ENCODE measurements at regions not wholly inside any gene's neighbourhood (a gene's known extent, or its start where the extent isn't known, plus 50 kb on each side); places are given as distances from the start of the nearest gene placed in this dataset.

GRCh38 chr9:29796291-29796952, 2223.1 kb upstream of the C9orf72 start:
- H3K27me3 ChIP-seq (ENCODE audit: insufficient read depth, low read length), result no peaks in the 10 kb centered on the region
- H3K27ac ChIP-seq (ENCODE audit: low read length), result no peak overlapping the region
- H3K9me3 ChIP-seq (ENCODE audit: insufficient read depth, low read depth, low read length), result no peaks in the 10 kb centered on the region
- no peak overlapping the region for H3K9ac ChIP-seq (ENCODE audit: low read depth, low read length)
- H3K36me3 ChIP-seq (ENCODE audit: insufficient read depth, low read depth, low read length), result no peaks in the 10 kb centered on the region
- H3K4me1 ChIP-seq (ENCODE audit: insufficient read depth, low read length), result no peaks in the 10 kb centered on the region
- H3K4me3 ChIP-seq (ENCODE audit: low read length), result no peak overlapping the region

GRCh38 chr9:29798599-29798998, 2225.3 kb upstream of the C9orf72 start:
- H3K4me1 ChIP-seq (ENCODE audit: insufficient read depth, low read length), result no peaks in the 10 kb centered on the region
- no peak overlapping the region for H3K27ac ChIP-seq (ENCODE audit: low read length)
- no peaks in the 10 kb centered on the region for H3K27me3 ChIP-seq (ENCODE audit: insufficient read depth, low read length)
- H3K36me3 ChIP-seq (ENCODE audit: insufficient read depth, low read depth, low read length), result no peaks in the 10 kb centered on the region
- H3K4me3 ChIP-seq (ENCODE audit: low read length), result no peak overlapping the region
- no peaks in the 10 kb centered on the region for H3K9me3 ChIP-seq (ENCODE audit: insufficient read depth, low read depth, low read length)
- H3K9ac ChIP-seq (ENCODE audit: low read depth, low read length), result no peak overlapping the region

DNA sequence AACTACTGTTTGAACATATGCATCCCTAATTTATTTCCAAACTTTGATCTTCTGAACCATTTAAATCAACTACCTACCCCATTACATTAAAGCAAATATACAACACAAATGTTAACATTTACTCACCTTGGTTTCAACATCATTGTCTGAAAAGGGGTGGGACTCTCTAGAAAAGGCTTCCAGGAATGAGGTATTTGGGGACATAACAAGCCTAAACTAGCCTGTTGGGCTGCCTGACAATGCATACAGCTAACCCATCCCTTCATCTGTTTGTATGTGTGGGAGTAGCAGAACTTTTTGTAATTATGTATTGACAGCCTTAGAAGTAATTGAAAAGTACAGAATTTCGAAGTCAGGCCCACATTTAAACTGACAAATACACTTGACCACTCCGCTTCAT, 2225.9 kb upstream of the C9orf72 start:
- Histone ChIP-seq H3K9ac (ENCODE audit: low read depth, low read length) (no peak overlapping the region), H3K36me3 (ENCODE audit: insufficient read depth, low read depth, low read length) (no peaks in the 10 kb centered on the region), H3K4me3 (ENCODE audit: low read length) (no peak overlapping the region), H3K27me3 (ENCODE audit: insufficient read depth, low read length) (no peaks in the 10 kb centered on the region), H3K27ac (ENCODE audit: low read length) (no peak overlapping the region), H3K4me1 (ENCODE audit: insufficient read depth, low read length) (no peaks in the 10 kb centered on the region), H3K9me3 (ENCODE audit: insufficient read depth, low read depth, low read length) (no peaks in the 10 kb centered on the region)

- Histone ChIP-seq H3K4me1 (ENCODE audit: insufficient read depth, low read length) (no peaks in the 10 kb centered on the region), H3K27me3 (ENCODE audit: insufficient read depth, low read length) (no peaks in the 10 kb centered on the region), H3K4me3 (ENCODE audit: low read length) (no peak overlapping the region), H3K9me3 (ENCODE audit: insufficient read depth, low read depth, low read length) (no peaks in the 10 kb centered on the region), H3K27ac (ENCODE audit: low read length) (no peak overlapping the region), H3K36me3 (ENCODE audit: insufficient read depth, low read depth, low read length) (no peaks in the 10 kb centered on the region), H3K9ac (ENCODE audit: low read depth, low read length) (no peak overlapping the region)
These were observed 2227.5 kb upstream of the C9orf72 start for GRCh38 chr9:29800821-29801220.

GRCh38 chr9:29802454-29802853, 2229.2 kb upstream of the C9orf72 start:
- Histone ChIP-seq H3K4me3 (ENCODE audit: low read length) (no peak overlapping the region), H3K9me3 (ENCODE audit: insufficient read depth, low read depth, low read length) (no peaks in the 10 kb centered on the region), H3K27me3 (ENCODE audit: insufficient read depth, low read length) (no peaks in the 10 kb centered on the region), H3K27ac (ENCODE audit: low read length) (no peak overlapping the region), H3K4me1 (ENCODE audit: insufficient read depth, low read length) (no peaks in the 10 kb centered on the region), H3K9ac (ENCODE audit: low read depth, low read length) (no peak overlapping the region), H3K36me3 (ENCODE audit: insufficient read depth, low read depth, low read length) (no peaks in the 10 kb centered on the region)

DNA sequence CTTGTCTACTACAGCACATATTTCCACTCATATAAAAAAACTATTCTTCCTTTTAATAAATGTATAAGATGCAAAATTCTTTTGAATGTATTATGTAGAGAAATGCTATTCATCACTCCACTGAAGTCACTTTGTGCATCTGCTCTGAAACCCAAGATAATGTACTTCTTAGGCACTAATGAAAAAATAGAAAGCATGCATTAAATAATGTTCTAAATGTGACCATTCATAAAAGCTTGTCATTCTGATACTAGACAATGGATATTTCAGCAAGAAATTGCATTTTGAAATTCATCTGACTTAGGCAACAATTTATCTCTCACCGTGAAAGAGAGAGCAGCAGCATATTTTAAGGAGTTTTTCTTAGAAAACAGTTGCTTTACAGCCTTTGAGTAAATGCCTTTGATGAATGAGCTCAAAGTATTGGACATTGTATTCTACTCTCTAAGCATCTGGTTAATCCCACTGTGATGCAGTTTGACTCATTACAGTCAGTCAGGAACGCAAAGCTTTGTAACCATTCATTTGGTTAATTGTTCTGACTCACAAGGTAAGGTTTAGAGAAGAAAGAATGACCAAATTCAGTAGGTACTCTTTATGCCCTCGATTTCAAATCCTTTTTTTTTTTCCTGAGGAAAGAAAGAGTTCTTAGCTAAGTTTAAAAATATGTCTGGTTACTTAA, 2233.8 kb upstream of the C9orf72 start:
- Histone ChIP-seq H3K4me1 (ENCODE audit: insufficient read depth, low read length) (peaks cover 4% of the 10 kb centered on the region; the same call in 1 of the 2 replicates), H3K27me3 (ENCODE audit: insufficient read depth, low read length) (no peaks in the 10 kb centered on the region), H3K36me3 (ENCODE audit: insufficient read depth, low read depth, low read length) (no peaks in the 10 kb centered on the region), H3K9ac (ENCODE audit: low read depth, low read length) (no peak overlapping the region), H3K4me3 (ENCODE audit: low read length) (no peak overlapping the region), H3K9me3 (ENCODE audit: insufficient read depth, low read depth, low read length) (peaks cover 25% of the 10 kb centered on the region), H3K27ac (ENCODE audit: low read length) (no peak overlapping the region)

GRCh38 chr9:29816954-29817703, 2243.8 kb upstream of the C9orf72 start:
- Histone ChIP-seq H3K4me1 (ENCODE audit: insufficient read depth, low read length) (no peaks in the 10 kb centered on the region), H3K27me3 (ENCODE audit: insufficient read depth, low read length) (no peaks in the 10 kb centered on the region), H3K9me3 (ENCODE audit: insufficient read depth, low read depth, low read length) (peaks cover 8% of the 10 kb centered on the region; the same call in 1 of the 2 replicates), H3K9ac (ENCODE audit: low read depth, low read length) (no peak overlapping the region), H3K36me3 (ENCODE audit: insufficient read depth, low read depth, low read length) (no peaks in the 10 kb centered on the region), H3K4me3 (ENCODE audit: low read length) (no peak overlapping the region), H3K27ac (ENCODE audit: low read length) (no peak overlapping the region)

- Histone ChIP-seq H3K27ac (ENCODE audit: low read length) (no peak overlapping the region), H3K36me3 (ENCODE audit: insufficient read depth, low read depth, low read length) (no peaks in the 10 kb centered on the region), H3K9ac (ENCODE audit: low read depth, low read length) (no peak overlapping the region), H3K4me3 (ENCODE audit: low read length) (no peak overlapping the region), H3K27me3 (ENCODE audit: insufficient read depth, low read length) (no peaks in the 10 kb centered on the region), H3K9me3 (ENCODE audit: insufficient read depth, low read depth, low read length) (peaks cover 16% of the 10 kb centered on the region), H3K4me1 (ENCODE audit: insufficient read depth, low read length) (no peaks in the 10 kb centered on the region)
These were observed 2249.2 kb upstream of the C9orf72 start for GRCh38 chr9:29822458-29822857.

- Histone ChIP-seq H3K4me3 (ENCODE audit: low read length) (no peak overlapping the region), H3K9ac (ENCODE audit: low read depth, low read length) (no peak overlapping the region), H3K27me3 (ENCODE audit: insufficient read depth, low read length) (no peaks in the 10 kb centered on the region), H3K9me3 (ENCODE audit: insufficient read depth, low read depth, low read length) (peaks cover 21% of the 10 kb centered on the region), H3K36me3 (ENCODE audit: insufficient read depth, low read depth, low read length) (no peaks in the 10 kb centered on the region), H3K27ac (ENCODE audit: low read length) (no peak overlapping the region), H3K4me1 (ENCODE audit: insufficient read depth, low read length) (no peaks in the 10 kb centered on the region)
These were observed 2253.1 kb upstream of the C9orf72 start for GRCh38 chr9:29826421-29826820.

DNA sequence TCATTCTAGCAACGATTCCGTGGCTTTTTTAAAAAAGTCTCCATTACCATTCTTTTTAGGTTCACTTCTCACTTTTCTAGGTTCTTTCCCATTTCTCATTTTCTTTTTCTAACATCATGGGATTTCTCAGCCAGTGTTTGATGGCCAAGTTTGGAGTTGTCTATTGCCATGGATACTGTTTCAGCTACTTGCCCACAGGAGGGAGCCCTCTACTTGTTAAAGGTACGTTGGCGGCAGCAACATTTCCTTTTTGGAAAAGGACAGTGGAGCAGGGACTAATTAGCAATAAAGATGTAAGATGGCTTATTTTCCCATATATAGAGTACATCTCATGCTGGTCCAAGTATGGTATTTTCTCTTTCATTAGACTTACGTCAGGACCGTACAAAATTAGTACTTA, 2257.5 kb upstream of the C9orf72 start:
- Histone ChIP-seq H3K9me3 (ENCODE audit: insufficient read depth, low read depth, low read length) (peaks cover 21% of the 10 kb centered on the region), H3K27ac (ENCODE audit: low read length) (no peak overlapping the region), H3K9ac (ENCODE audit: low read depth, low read length) (no peak overlapping the region), H3K36me3 (ENCODE audit: insufficient read depth, low read depth, low read length) (no peaks in the 10 kb centered on the region), H3K4me1 (ENCODE audit: insufficient read depth, low read length) (peaks cover 9% of the 10 kb centered on the region; the same call in 1 of the 2 replicates), H3K4me3 (ENCODE audit: low read length) (no peak overlapping the region), H3K27me3 (ENCODE audit: insufficient read depth, low read length) (no peaks in the 10 kb centered on the region)

DNA sequence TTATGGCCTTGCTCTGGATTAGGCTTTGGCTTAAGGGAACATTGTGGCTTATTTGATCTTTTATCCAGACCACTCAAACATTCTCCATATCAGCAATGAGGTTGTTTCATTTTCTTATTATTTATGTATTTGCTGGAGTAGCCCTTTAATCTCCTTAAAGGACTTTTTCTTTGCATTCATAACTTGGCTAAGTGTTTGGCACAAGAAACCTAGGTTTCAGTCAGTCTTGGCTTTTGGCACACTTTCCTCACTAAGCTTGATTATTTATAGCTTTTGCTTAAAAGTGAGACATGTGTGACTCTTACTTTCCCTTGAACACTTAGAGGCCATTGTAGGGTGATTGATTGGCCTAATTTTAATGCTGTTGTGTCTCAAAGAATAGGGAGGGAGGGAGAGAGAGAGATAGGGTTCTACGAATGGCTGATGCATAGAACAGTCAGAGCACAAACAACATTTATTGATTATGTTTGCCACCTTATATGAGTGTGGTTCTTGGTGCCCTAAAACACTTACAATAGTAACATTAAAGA, 2265.3 kb upstream of the C9orf72 start:
- Histone ChIP-seq H3K36me3 (ENCODE audit: insufficient read depth, low read depth, low read length) (no peaks in the 10 kb centered on the region), H3K9ac (ENCODE audit: low read depth, low read length) (no peak overlapping the region), H3K9me3 (ENCODE audit: insufficient read depth, low read depth, low read length) (no peaks in the 10 kb centered on the region), H3K4me3 (ENCODE audit: low read length) (no peak overlapping the region), H3K27me3 (ENCODE audit: insufficient read depth, low read length) (no peaks in the 10 kb centered on the region), H3K4me1 (ENCODE audit: insufficient read depth, low read length) (peaks cover 7% of the 10 kb centered on the region; the same call in 1 of the 2 replicates), H3K27ac (ENCODE audit: low read length) (no peak overlapping the region)

All from iPS-20b (cell line).